ENCODE measurements at regions not wholly inside any gene's neighbourhood (a gene's known extent, or its start where the extent isn't known, plus 50 kb on each side); places are given as distances from the start of the nearest gene placed in this dataset.

DNA sequence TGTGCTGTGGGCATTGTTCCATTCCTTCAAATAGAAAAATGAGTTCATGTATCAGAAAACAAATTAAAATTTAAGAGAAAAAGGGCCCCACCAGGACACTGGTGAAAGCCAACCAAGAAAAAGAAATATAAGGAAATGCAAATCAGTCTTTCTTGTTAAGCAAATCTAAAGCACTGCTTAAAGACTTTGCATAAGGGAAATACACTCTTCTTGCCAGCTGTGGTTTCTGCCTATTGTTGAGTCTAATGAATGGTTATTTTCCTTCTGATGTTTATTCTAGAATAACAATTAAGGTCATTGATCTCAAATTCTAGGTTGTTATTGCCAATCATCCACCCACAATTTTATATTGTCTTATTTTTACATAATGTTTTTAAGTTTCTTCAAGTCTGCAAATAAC, 158.6 kb upstream of the SNX7 start:
- peaks cover 11% of the 10 kb centered on the region for H3K36me3 Mint-ChIP-seq
- no peaks in the 10 kb centered on the region for H3K27me3 Mint-ChIP-seq
- DNase-seq (ENCODE audit: low spot score): no peak
- no peak overlapping the region for H3K27ac Mint-ChIP-seq
- H3K4me1 Mint-ChIP-seq (ENCODE audit: low read depth in 2 of 2): no peaks in the 10 kb centered on the region
- H3K4me3 Mint-ChIP-seq: no peak overlapping the region
- peaks cover 19% of the 10 kb centered on the region for H3K9me3 Mint-ChIP-seq
- ATAC-seq: no peak

- peaks cover 9% of the 10 kb centered on the region for H3K9me3 Mint-ChIP-seq
- ATAC-seq: no peak
These were observed 161.2 kb upstream of the SNX7 start for GRCh38 chr1:98500324-98500723.

DNA sequence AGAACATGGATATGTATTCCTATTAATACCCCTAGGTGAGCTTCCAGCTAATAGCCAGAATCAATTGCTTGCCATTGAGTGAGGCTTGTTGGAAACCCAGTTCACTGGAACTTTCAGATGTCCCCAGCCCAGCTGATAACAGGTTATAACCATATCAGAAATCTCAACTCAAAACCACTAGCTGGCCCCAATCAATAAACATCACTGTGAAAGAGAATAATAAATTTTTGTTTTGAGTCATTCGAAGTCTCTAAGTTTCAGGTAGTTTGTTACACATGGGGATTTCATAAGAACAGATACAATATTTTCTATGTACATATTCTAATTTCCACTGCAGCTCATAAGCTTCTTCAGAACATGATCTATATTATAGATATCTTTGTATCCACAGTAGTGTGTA, 162.9 kb upstream of the SNX7 start:
- Mint-ChIP-seq H3K27ac (no peak overlapping the region), H3K4me3 (no peak overlapping the region), H3K9me3 (peaks cover 4% of the 10 kb centered on the region), H3K4me1 (ENCODE audit: low read depth in 2 of 2) (no peaks in the 10 kb centered on the region), H3K36me3 (no peaks in the 10 kb centered on the region), H3K27me3 (no peaks in the 10 kb centered on the region)
- no peak for ATAC-seq
- DNase-seq (ENCODE audit: low spot score): no peak

More at GRCh38 chr1:98500324-98500723, 161.2 kb upstream of the SNX7 start:
- Mint-ChIP-seq H3K27ac (no peak overlapping the region), H3K36me3 (peaks cover 2% of the 10 kb centered on the region), H3K4me1 (ENCODE audit: low read depth in 2 of 2) (no peaks in the 10 kb centered on the region), H3K27me3 (no peaks in the 10 kb centered on the region), H3K4me3 (no peak overlapping the region)
- no peak for DNase-seq (ENCODE audit: low spot score)

DNA sequence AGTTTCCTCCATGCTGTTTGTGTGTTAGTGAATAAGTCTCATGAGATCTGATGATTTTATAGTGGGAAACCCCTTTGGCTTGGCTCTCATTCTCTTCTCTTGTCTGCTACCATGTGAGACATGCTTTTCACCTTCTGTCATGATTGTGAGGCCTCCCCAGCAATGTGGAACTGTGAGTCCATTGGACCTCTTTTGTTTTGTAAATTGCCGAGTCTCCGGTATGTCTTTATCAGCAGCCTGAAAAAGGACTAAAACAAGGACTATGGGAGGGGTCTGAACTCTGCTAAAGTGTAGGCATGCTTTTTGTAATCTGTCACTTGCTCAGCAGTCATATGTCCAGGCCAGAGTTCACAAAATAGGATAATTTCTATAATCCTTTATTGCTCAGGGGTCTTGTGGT, 164.0 kb upstream of the SNX7 start:
- no peak for ATAC-seq
- Mint-ChIP-seq H3K27ac (no peak overlapping the region), H3K9me3 (peaks cover 7% of the 10 kb centered on the region), H3K4me1 (ENCODE audit: low read depth in 2 of 2) (no peaks in the 10 kb centered on the region), H3K36me3 (no peaks in the 10 kb centered on the region), H3K27me3 (peaks cover 0 to 3% of the 10 kb centered on the region in 2 donors), H3K4me3 (no peak overlapping the region)
- no peak for DNase-seq (ENCODE audit: low spot score)

GRCh38 chr1:98496256-98496995, 165.1 kb upstream of the SNX7 start:
- Mint-ChIP-seq H3K9me3 (peaks cover 3% of the 10 kb centered on the region), H3K4me1 (ENCODE audit: low read depth in 2 of 2) (no peaks in the 10 kb centered on the region), H3K4me3 (no peak overlapping the region), H3K27me3 (peaks cover 0 to 3% of the 10 kb centered on the region in 2 donors), H3K27ac (no peak overlapping the region), H3K36me3 (no peaks in the 10 kb centered on the region)
- ATAC-seq: no peak
- DNase-seq (ENCODE audit: low spot score): no peak

- Mint-ChIP-seq H3K4me3 (no peak overlapping the region), H3K4me1 (ENCODE audit: low read depth in 2 of 2) (no peaks in the 10 kb centered on the region), H3K36me3 (no peaks in the 10 kb centered on the region), H3K9me3 (peaks cover 3% of the 10 kb centered on the region), H3K27ac (no peak overlapping the region), H3K27me3 (peaks cover 0 to 7% of the 10 kb centered on the region in 2 donors)
- ATAC-seq: no peak
- DNase-seq (ENCODE audit: low spot score): no peak
These were observed 168.1 kb upstream of the SNX7 start for GRCh38 chr1:98493469-98493868.

- ATAC-seq (no peak), DNase-seq (ENCODE audit: low spot score) (no peak)
- Mint-ChIP-seq H3K36me3 (no peaks in the 10 kb centered on the region), H3K4me3 (no peak overlapping the region), H3K27me3 (peaks cover 0 to 9% of the 10 kb centered on the region in 2 donors), H3K27ac (no peak overlapping the region), H3K9me3 (peaks cover 3% of the 10 kb centered on the region), H3K4me1 (ENCODE audit: low read depth in 2 of 2) (no peaks in the 10 kb centered on the region)
These were observed 171.4 kb upstream of the SNX7 start for GRCh38 chr1:98490099-98490498.

GRCh38 chr1:98487620-98488019, 173.9 kb upstream of the SNX7 start:
- Mint-ChIP-seq H3K27ac (no peak overlapping the region), H3K9me3 (no peaks in the 10 kb centered on the region), H3K27me3 (peaks cover 14 to 19% of the 10 kb centered on the region in 2 donors), H3K4me1 (ENCODE audit: low read depth in 2 of 2) (no peaks in the 10 kb centered on the region), H3K4me3 (no peak overlapping the region), H3K36me3 (no peaks in the 10 kb centered on the region)
- DNase-seq (ENCODE audit: low spot score): no peak
- ATAC-seq: no peak

DNA sequence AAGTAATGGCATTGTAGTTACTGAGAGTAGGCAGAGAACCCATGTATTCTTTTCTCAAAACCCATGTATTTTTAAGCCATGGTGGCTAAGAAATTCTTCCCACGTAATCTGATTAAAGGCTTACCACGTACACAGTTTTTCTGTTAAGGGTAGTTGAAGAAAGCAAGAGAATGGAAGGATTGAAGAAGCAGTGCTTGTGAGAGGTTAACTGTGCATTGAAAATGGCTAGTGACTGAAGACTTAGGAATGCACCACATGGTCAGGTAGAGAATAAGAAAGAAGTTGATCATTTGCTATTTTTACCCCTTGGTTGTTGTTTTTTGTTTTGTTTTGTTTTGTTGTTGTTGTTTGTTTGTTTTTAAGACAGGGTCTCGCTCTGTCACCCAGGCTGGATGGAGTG, 178.9 kb upstream of the SNX7 start:
- no peaks in the 10 kb centered on the region for H3K36me3 Mint-ChIP-seq
- ATAC-seq: no peak
- no peak overlapping the region for H3K4me3 Mint-ChIP-seq
- no peak overlapping the region for H3K27ac Mint-ChIP-seq
- peaks cover 18 to 21% of the 10 kb centered on the region in 2 donors for H3K27me3 Mint-ChIP-seq
- no peaks in the 10 kb centered on the region for H3K9me3 Mint-ChIP-seq
- DNase-seq (ENCODE audit: low spot score): no peak
- no peaks in the 10 kb centered on the region for H3K4me1 Mint-ChIP-seq (ENCODE audit: low read depth in 2 of 2)

- DNase-seq (ENCODE audit: low spot score) (no peak), ATAC-seq (no peak)
- no peak overlapping the region for H3K27ac Mint-ChIP-seq
- H3K4me1 Mint-ChIP-seq (ENCODE audit: low read depth in 2 of 2): no peaks in the 10 kb centered on the region
- H3K4me3 Mint-ChIP-seq: no peak overlapping the region
- H3K27me3 Mint-ChIP-seq: peaks cover 20 to 26% of the 10 kb centered on the region in 2 donors
- no peaks in the 10 kb centered on the region for H3K9me3 Mint-ChIP-seq
- H3K36me3 Mint-ChIP-seq: no peaks in the 10 kb centered on the region
These were observed 181.2 kb upstream of the SNX7 start for GRCh38 chr1:98480271-98480670.

DNA sequence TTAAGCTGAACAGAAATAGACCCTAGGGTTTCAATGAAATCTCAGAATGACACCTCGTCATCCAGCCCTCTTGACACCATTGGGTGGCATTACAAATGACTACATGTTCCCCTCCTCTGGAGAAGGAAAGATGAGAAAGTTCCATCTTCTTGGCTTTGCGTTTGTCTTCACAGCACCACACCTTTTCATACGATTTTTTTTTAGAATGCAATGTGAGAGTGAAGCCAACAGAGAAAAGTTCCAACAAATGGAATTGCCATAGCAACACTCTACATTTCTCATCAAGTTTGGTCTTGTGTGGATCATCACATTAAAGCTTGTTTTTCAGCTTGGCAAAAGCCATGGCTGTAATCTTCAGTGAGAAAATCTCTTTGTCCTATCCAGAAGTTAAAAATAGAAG, 183.4 kb upstream of the SNX7 start:
- H3K4me3 Mint-ChIP-seq: no peak overlapping the region
- no peaks in the 10 kb centered on the region for H3K36me3 Mint-ChIP-seq
- DNase-seq (ENCODE audit: low spot score) (no peak), ATAC-seq (no peak)
- peaks cover 13% of the 10 kb centered on the region in 2 donors for H3K27me3 Mint-ChIP-seq
- H3K4me1 Mint-ChIP-seq (ENCODE audit: low read depth in 2 of 2): no peaks in the 10 kb centered on the region
- no peak overlapping the region for H3K27ac Mint-ChIP-seq
- no peaks in the 10 kb centered on the region for H3K9me3 Mint-ChIP-seq

DNA sequence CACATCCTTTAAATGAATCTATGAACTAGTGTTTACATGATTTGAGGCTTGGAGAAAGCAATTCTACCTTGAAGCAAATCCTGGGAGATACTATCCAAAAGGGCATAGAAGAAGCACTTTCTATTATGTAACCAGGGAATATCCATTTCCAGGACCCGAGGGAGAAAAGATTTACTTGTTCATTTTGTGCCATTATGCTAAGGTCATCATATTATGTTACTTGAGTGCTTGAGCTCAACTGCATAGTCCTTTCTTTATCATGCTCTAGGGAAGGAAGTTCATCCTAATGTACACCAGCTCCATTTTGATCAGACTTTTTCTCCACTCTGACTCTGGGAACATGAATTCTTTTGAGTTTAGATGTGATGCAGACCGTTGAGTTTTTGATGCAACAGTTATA, 188.6 kb upstream of the SNX7 start:
- no peak for DNase-seq (ENCODE audit: low spot score)
- Mint-ChIP-seq H3K9me3 (no peaks in the 10 kb centered on the region), H3K27me3 (peaks cover 5% of the 10 kb centered on the region in 2 donors), H3K4me3 (no peak overlapping the region), H3K27ac (no peak overlapping the region), H3K36me3 (no peaks in the 10 kb centered on the region), H3K4me1 (ENCODE audit: low read depth in 2 of 2) (no peaks in the 10 kb centered on the region)
- no peak for ATAC-seq

DNA sequence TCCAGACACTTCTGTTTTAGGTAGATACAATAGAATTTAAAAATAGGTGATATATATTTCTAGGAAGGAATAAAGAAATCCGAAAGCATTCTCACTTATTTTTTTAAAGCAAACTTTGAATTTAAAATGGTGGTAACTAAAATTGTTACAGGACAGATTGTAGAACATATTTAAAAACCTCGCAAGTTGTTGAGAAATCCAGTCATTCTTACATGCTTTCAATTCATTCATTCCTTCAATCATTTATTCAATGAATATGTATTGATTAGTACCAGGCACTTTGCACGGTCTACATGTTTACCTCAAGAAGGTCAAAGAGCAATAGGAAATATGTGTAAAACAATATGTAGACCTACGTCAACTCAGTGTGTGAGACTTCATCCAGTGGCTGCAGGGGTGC, 189.9 kb upstream of the SNX7 start:
- H3K4me3 Mint-ChIP-seq: no peak overlapping the region
- H3K27ac Mint-ChIP-seq: no peak overlapping the region
- H3K36me3 Mint-ChIP-seq: no peaks in the 10 kb centered on the region
- no peak for ATAC-seq
- no peak for DNase-seq (ENCODE audit: low spot score)
- H3K27me3 Mint-ChIP-seq: peaks cover 5 to 6% of the 10 kb centered on the region in 2 donors
- peaks cover 0 to 4% of the 10 kb centered on the region in 2 donors for H3K4me1 Mint-ChIP-seq (ENCODE audit: low read depth in 2 of 2)
- H3K9me3 Mint-ChIP-seq: no peaks in the 10 kb centered on the region

DNA sequence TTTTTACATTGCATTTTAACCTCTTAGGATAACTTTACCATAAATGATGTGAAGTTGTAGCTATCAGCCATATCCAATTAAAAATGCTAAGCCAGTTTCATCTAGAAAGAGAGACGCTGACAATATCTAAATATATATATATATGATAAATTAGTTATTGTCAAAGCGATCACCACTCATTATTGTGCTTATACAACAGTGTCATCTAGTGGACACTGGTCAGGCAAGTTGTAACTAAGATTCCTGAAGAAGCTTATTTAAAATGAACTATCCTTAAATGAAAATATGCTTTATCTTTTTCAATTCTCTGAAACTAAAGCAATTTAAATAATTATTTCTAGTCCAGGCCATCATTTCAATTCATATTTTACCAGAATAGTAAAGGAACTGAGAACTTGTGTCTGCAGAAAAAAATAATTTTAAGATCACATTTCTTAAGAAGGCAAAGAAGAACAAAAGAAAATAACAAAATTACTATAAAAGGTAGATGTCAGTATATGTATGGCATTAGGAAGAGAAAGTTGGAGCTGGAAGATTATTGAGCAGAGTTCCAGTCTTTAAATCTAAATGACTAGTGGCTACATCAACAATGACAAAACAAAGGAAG, 193.3 kb upstream of the SNX7 start:
- no peak overlapping the region for H3K27ac Mint-ChIP-seq
- H3K27me3 Mint-ChIP-seq: peaks cover 0 to 4% of the 10 kb centered on the region in 2 donors
- no peak for DNase-seq (ENCODE audit: low spot score)
- ATAC-seq: no peak
- peaks cover 0 to 4% of the 10 kb centered on the region in 2 donors for H3K4me1 Mint-ChIP-seq (ENCODE audit: low read depth in 2 of 2)
- no peak overlapping the region for H3K4me3 Mint-ChIP-seq
- H3K9me3 Mint-ChIP-seq: no peaks in the 10 kb centered on the region
- no peaks in the 10 kb centered on the region for H3K36me3 Mint-ChIP-seq
